ENCODE measurements at regions not wholly inside any gene's neighbourhood (a gene's known extent, or its start where the extent isn't known, plus 50 kb on each side); places are given as distances from the start of the nearest gene placed in this dataset.

- Histone ChIP-seq H3K27me3 (ENCODE audit: control insufficient read depth in 1 of 2, insufficient read depth in 2 of 2, low read length in 1 of 2) (no peaks in the 10 kb centered on the region), H3K36me3 (ENCODE audit: control insufficient read depth in 1 of 2, insufficient read depth in 2 of 2, low read length in 1 of 2) (no peaks in the 10 kb centered on the region), H3K9me3 (ENCODE audit: control insufficient read depth, low read length) (no peaks in the 10 kb centered on the region), H3K27ac (ENCODE audit: low read depth in 1 of 2, low read length in 2 of 2) (no peak overlapping the region), H3K4me1 (ENCODE audit: control insufficient read depth in 1 of 2, insufficient read depth in 2 of 2, low read length in 2 of 2) (no peaks in the 10 kb centered on the region), H3K4me3 (ENCODE audit: low read length in 2 of 2) (no peak overlapping the region)
- 92 to 95% methylated on average over 7 of the region's 7 CpGs for WGBS, 2 donors
- intact Hi-C loops (cut with DNase I), result no loop called here
- DNase-seq (no peak), ATAC-seq (ENCODE audit: low FRiP score) (no peak)
Measured at GRCh38 chr10:65675236-65675635, 1250.6 kb upstream of the LRRTM3 start.

GRCh38 chr10:65684896-65685295, 1240.9 kb upstream of the LRRTM3 start:
- DNase-seq (no peak), ATAC-seq (ENCODE audit: low FRiP score) (no peak)
- intact Hi-C loops (cut with DNase I), result no loop called here
- H3K4me3 ChIP-seq (ENCODE audit: low read length in 2 of 2), result no peak overlapping the region
- H3K9me3 ChIP-seq (ENCODE audit: control insufficient read depth, low read length), result no peaks in the 10 kb centered on the region
- 95 to 96% methylated on average over 2 of the region's 2 CpGs for WGBS, 2 donors
- H3K4me1 ChIP-seq (ENCODE audit: control insufficient read depth in 1 of 2, insufficient read depth in 2 of 2, low read length in 2 of 2), result no peaks in the 10 kb centered on the region
- no peak overlapping the region for H3K27ac ChIP-seq (ENCODE audit: low read depth in 1 of 2, low read length in 2 of 2)
- H3K27me3 ChIP-seq (ENCODE audit: control insufficient read depth in 1 of 2, insufficient read depth in 2 of 2, low read length in 1 of 2), result no peaks in the 10 kb centered on the region
- H3K36me3 ChIP-seq (ENCODE audit: control insufficient read depth in 1 of 2, insufficient read depth in 2 of 2, low read length in 1 of 2), result no peaks in the 10 kb centered on the region

GRCh38 chr10:65701168-65701776, 1224.6 kb upstream of the LRRTM3 start:
- no peak overlapping the region for H3K27ac ChIP-seq (ENCODE audit: low read depth in 1 of 2, low read length in 2 of 2)
- 89 to 90% methylated on average over 1 of the region's 1 CpG for WGBS, 2 donors
- ATAC-seq (ENCODE audit: low FRiP score) (no peak), DNase-seq (no peak)
- H3K4me1 ChIP-seq (ENCODE audit: control insufficient read depth in 1 of 2, insufficient read depth in 2 of 2, low read length in 2 of 2), result no peaks in the 10 kb centered on the region
- H3K36me3 ChIP-seq (ENCODE audit: control insufficient read depth in 1 of 2, insufficient read depth in 2 of 2, low read length in 1 of 2), result no peaks in the 10 kb centered on the region
- H3K27me3 ChIP-seq (ENCODE audit: control insufficient read depth in 1 of 2, insufficient read depth in 2 of 2, low read length in 1 of 2), result no peaks in the 10 kb centered on the region
- intact Hi-C loops (cut with DNase I), result no loop called here
- no peaks in the 10 kb centered on the region for H3K9me3 ChIP-seq (ENCODE audit: control insufficient read depth, low read length)
- no peak overlapping the region for H3K4me3 ChIP-seq (ENCODE audit: low read length in 2 of 2)

GRCh38 chr10:65708057-65708456, 1217.8 kb upstream of the LRRTM3 start:
- no peaks in the 10 kb centered on the region for H3K4me1 ChIP-seq (ENCODE audit: control insufficient read depth in 1 of 2, insufficient read depth in 2 of 2, low read length in 2 of 2)
- intact Hi-C loops (cut with DNase I), result no loop called here
- 0 to 39% methylated on average over 1 of the region's 1 CpG for WGBS, 2 donors
- H3K27me3 ChIP-seq (ENCODE audit: control insufficient read depth in 1 of 2, insufficient read depth in 2 of 2, low read length in 1 of 2), result no peaks in the 10 kb centered on the region
- H3K36me3 ChIP-seq (ENCODE audit: control insufficient read depth in 1 of 2, insufficient read depth in 2 of 2, low read length in 1 of 2), result no peaks in the 10 kb centered on the region
- DNase-seq, result no peak
- H3K9me3 ChIP-seq (ENCODE audit: control insufficient read depth, low read length), result no peaks in the 10 kb centered on the region
- no peak overlapping the region for H3K27ac ChIP-seq (ENCODE audit: low read depth in 1 of 2, low read length in 2 of 2)
- no peak overlapping the region for H3K4me3 ChIP-seq (ENCODE audit: low read length in 2 of 2)
- no peak for ATAC-seq (ENCODE audit: low FRiP score)

GRCh38 chr10:65710306-65710705, 1215.5 kb upstream of the LRRTM3 start:
- Histone ChIP-seq H3K4me1 (ENCODE audit: control insufficient read depth in 1 of 2, insufficient read depth in 2 of 2, low read length in 2 of 2) (no peaks in the 10 kb centered on the region), H3K36me3 (ENCODE audit: control insufficient read depth in 1 of 2, insufficient read depth in 2 of 2, low read length in 1 of 2) (no peaks in the 10 kb centered on the region), H3K27me3 (ENCODE audit: control insufficient read depth in 1 of 2, insufficient read depth in 2 of 2, low read length in 1 of 2) (no peaks in the 10 kb centered on the region), H3K9me3 (ENCODE audit: control insufficient read depth, low read length) (no peaks in the 10 kb centered on the region), H3K27ac (ENCODE audit: low read depth in 1 of 2, low read length in 2 of 2) (no peak overlapping the region), H3K4me3 (ENCODE audit: low read length in 2 of 2) (no peak overlapping the region)
- 26 to 42% methylated on average over 3 of the region's 3 CpGs for WGBS, 2 donors
- ATAC-seq (ENCODE audit: low FRiP score) (no peak), DNase-seq (no peak)
- intact Hi-C loops (cut with DNase I), result no loop called here

GRCh38 chr10:65719790-65720189, 1206.0 kb upstream of the LRRTM3 start:
- ATAC-seq (ENCODE audit: low FRiP score), result no peak
- 76 to 79% methylated on average over 1 of the region's 1 CpG for WGBS, 2 donors
- intact Hi-C loops (cut with DNase I), result no loop called here

GRCh38 chr10:65720901-65721300, 1204.9 kb upstream of the LRRTM3 start:
- no peaks in the 10 kb centered on the region for H3K4me1 ChIP-seq (ENCODE audit: control insufficient read depth in 1 of 2, insufficient read depth in 2 of 2, low read length in 2 of 2)
- H3K9me3 ChIP-seq (ENCODE audit: control insufficient read depth, low read length), result no peaks in the 10 kb centered on the region
- no peak overlapping the region for H3K27ac ChIP-seq (ENCODE audit: low read depth in 1 of 2, low read length in 2 of 2)
- intact Hi-C loops (cut with DNase I), result no loop called here
- WGBS, 2 donors, result 90 to 92% methylated on average over 4 of the region's 4 CpGs
- DNase-seq, result no peak
- H3K27me3 ChIP-seq (ENCODE audit: control insufficient read depth in 1 of 2, insufficient read depth in 2 of 2, low read length in 1 of 2), result no peaks in the 10 kb centered on the region
- no peaks in the 10 kb centered on the region for H3K36me3 ChIP-seq (ENCODE audit: control insufficient read depth in 1 of 2, insufficient read depth in 2 of 2, low read length in 1 of 2)
- H3K4me3 ChIP-seq (ENCODE audit: low read length in 2 of 2), result no peak overlapping the region
- ATAC-seq (ENCODE audit: low FRiP score), result no peak

More at GRCh38 chr10:65719790-65720189, 1206.0 kb upstream of the LRRTM3 start:
- no peak overlapping the region for H3K27ac ChIP-seq (ENCODE audit: low read depth in 1 of 2, low read length in 2 of 2)
- H3K9me3 ChIP-seq (ENCODE audit: control insufficient read depth, low read length), result no peaks in the 10 kb centered on the region
- H3K27me3 ChIP-seq (ENCODE audit: control insufficient read depth in 1 of 2, insufficient read depth in 2 of 2, low read length in 1 of 2), result no peaks in the 10 kb centered on the region
- H3K4me1 ChIP-seq (ENCODE audit: control insufficient read depth in 1 of 2, insufficient read depth in 2 of 2, low read length in 2 of 2), result no peaks in the 10 kb centered on the region
- no peak for DNase-seq
- H3K36me3 ChIP-seq (ENCODE audit: control insufficient read depth in 1 of 2, insufficient read depth in 2 of 2, low read length in 1 of 2), result no peaks in the 10 kb centered on the region
- H3K4me3 ChIP-seq (ENCODE audit: low read length in 2 of 2), result no peak overlapping the region

- Histone ChIP-seq H3K27ac (ENCODE audit: low read depth in 1 of 2, low read length in 2 of 2) (no peak overlapping the region), H3K27me3 (ENCODE audit: control insufficient read depth in 1 of 2, insufficient read depth in 2 of 2, low read length in 1 of 2) (no peaks in the 10 kb centered on the region), H3K4me1 (ENCODE audit: control insufficient read depth in 1 of 2, insufficient read depth in 2 of 2, low read length in 2 of 2) (no peaks in the 10 kb centered on the region), H3K36me3 (ENCODE audit: control insufficient read depth in 1 of 2, insufficient read depth in 2 of 2, low read length in 1 of 2) (no peaks in the 10 kb centered on the region), H3K9me3 (ENCODE audit: control insufficient read depth, low read length) (no peaks in the 10 kb centered on the region), H3K4me3 (ENCODE audit: low read length in 2 of 2) (no peak overlapping the region)
- intact Hi-C loops (cut with DNase I), result no loop called here
- DNase-seq (no peak), ATAC-seq (ENCODE audit: low FRiP score) (no peak)
- WGBS, 2 donors, result 73 to 82% methylated on average over 6 of the region's 6 CpGs
Measured at GRCh38 chr10:65723525-65723924, 1202.3 kb upstream of the LRRTM3 start.

GRCh38 chr10:65735382-65735781, 1190.5 kb upstream of the LRRTM3 start:
- ATAC-seq (ENCODE audit: low FRiP score) (no peak), DNase-seq (no peak)
- no peak overlapping the region for H3K27ac ChIP-seq (ENCODE audit: low read depth in 1 of 2, low read length in 2 of 2)
- intact Hi-C loops (cut with DNase I), result no loop called here
- H3K9me3 ChIP-seq (ENCODE audit: control insufficient read depth, low read length), result no peaks in the 10 kb centered on the region
- no peaks in the 10 kb centered on the region for H3K27me3 ChIP-seq (ENCODE audit: control insufficient read depth in 1 of 2, insufficient read depth in 2 of 2, low read length in 1 of 2)
- no peaks in the 10 kb centered on the region for H3K36me3 ChIP-seq (ENCODE audit: control insufficient read depth in 1 of 2, insufficient read depth in 2 of 2, low read length in 1 of 2)
- no peaks in the 10 kb centered on the region for H3K4me1 ChIP-seq (ENCODE audit: control insufficient read depth in 1 of 2, insufficient read depth in 2 of 2, low read length in 2 of 2)
- WGBS, 2 donors, result 86 to 94% methylated on average over 2 of the region's 2 CpGs
- H3K4me3 ChIP-seq (ENCODE audit: low read length in 2 of 2), result no peak overlapping the region

Measured in aorta (tissue), 5 donors.